Epithelial cell of esophagus (primary cell): ENCODE measurements at regions not wholly inside any gene's neighbourhood (a gene's known extent, or its start where the extent isn't known, plus 50 kb on each side); places are given as distances from the start of the nearest gene placed in this dataset.
"Not testable (repeated sequence)": the region's sequence is repeated elsewhere in the genome, so short reads cannot be mapped to it uniquely, and the experiment has no call there.

Experiments used
- DNase-seq: peaks from one replicate; pipeline ENCODE4 v3.0.0; 2010; ENCODE audit warnings: low read depth
- H3K4me3 ChIP-seq: 2 replicates; pipeline ENCODE4 v1.5.1; 2011; ENCODE audit warnings: mild to moderate bottlenecking, low read length, control low read depth
- TF ChIP-seq, protein P1 (sequence below): IDR thresholded peaks from 2 replicates; pipeline ENCODE4 v1.5.1; 2011; ENCODE audit warnings: low read depth, mild to moderate bottlenecking, low read length, control low read depth, inconsistent platforms; ENCODE audit not compliant: insufficient read depth; ENCODE audit errors: missing control alignments

DNA sequence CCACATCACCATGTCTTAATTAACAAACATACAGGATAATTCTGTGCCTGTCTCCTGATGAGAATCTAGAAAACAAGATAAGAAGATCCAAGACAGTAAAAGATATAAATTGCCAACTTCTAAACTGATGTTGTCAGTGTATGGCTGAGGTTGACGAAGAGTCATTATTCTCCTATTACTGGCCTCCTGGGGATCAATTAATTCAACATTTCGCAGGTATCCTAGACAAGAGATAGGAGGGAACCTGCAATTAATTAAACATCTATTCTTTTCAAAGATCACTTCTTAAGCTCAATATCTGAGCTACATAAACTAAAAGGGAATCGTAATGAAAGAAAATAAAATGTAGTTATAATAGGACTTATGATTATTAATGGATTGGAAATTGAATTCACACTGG lies 232.0 kb upstream of the GRIA1 start:
- H3K4me3 ChIP-seq: no peak overlapping the region
- no peak for DNase-seq
- TF ChIP-seq, protein P1, sequence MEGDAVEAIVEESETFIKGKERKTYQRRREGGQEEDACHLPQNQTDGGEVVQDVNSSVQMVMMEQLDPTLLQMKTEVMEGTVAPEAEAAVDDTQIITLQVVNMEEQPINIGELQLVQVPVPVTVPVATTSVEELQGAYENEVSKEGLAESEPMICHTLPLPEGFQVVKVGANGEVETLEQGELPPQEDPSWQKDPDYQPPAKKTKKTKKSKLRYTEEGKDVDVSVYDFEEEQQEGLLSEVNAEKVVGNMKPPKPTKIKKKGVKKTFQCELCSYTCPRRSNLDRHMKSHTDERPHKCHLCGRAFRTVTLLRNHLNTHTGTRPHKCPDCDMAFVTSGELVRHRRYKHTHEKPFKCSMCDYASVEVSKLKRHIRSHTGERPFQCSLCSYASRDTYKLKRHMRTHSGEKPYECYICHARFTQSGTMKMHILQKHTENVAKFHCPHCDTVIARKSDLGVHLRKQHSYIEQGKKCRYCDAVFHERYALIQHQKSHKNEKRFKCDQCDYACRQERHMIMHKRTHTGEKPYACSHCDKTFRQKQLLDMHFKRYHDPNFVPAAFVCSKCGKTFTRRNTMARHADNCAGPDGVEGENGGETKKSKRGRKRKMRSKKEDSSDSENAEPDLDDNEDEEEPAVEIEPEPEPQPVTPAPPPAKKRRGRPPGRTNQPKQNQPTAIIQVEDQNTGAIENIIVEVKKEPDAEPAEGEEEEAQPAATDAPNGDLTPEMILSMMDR: no peak

GRCh38 chr5:153267506-153267905 lies 223.0 kb upstream of the GRIA1 start:
- TF ChIP-seq, protein P1: no peak
- DNase-seq: peak; percentile 96
- no peak overlapping the region for H3K4me3 ChIP-seq

- no peak overlapping the region for H3K4me3 ChIP-seq
- TF ChIP-seq, protein P1: no peak
- DNase-seq: no peak
Measured at GRCh38 chr5:153275695-153276094, 214.8 kb upstream of the GRIA1 start.

DNA sequence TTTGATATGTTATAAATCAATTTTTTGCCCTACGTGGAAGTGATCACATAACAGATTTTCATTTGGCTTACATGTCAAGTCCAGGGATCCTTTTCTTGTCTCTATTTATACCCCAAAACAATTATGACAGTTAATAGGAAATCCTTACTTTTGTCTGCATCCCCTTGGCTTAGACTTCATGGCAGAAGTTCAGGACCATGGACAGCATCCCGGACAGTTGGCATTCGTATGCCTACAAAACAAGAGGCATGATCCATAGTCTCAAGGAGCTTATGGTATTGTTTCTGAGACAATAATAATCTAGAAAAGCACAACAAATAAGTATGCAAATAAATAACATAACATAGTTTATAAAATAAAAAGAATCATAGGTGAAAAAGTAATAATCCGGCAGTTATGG lies 214.3 kb upstream of the GRIA1 start:
- no peak overlapping the region for H3K4me3 ChIP-seq
- TF ChIP-seq, protein P1: no peak
- DNase-seq: peak; percentile 76

GRCh38 chr5:153296251-153296844 lies 194.1 kb upstream of the GRIA1 start:
- H3K4me3 ChIP-seq, DNase-seq: not testable (repeated sequence)

DNA sequence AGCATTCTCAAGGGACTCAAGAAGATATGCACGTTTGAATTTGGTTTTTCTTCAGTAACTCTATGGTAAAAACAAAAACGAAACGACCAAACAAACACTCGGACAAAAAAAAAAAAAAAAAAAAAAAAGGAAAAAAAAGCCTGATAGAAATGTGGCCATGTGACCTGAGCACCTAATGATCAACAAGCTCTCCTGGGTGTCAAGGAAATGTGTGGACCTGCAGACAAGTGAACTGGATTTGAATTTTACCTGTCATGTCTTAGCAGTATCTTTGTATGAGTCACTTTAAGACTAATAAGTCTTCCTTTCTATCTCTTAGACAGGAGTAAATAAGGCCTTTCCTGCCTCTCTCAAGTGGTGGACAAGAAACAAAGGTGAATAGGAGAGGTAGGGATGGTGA lies 190.6 kb upstream of the GRIA1 start:
- TF ChIP-seq, protein P1: no peak
- DNase-seq: peak; percentile 17
- no peak overlapping the region for H3K4me3 ChIP-seq

DNA sequence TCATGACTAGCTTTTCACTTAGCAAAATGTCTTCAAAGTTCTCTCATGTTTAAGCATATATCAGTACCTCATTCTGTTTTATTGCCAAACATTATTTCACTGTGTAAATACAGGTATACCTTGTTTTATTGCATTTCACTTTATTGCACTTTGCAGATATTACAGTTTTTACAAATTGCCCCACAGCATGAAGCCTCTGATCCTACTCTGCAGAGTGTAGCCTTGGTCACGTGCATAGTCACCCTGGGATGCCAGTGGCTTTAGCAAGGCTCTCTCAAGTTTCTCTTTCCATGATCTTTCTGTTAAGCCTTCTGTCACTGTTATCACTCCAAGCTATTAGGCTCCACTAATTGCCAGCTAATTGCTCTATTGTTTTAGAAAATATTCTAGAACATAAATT lies 182.2 kb upstream of the GRIA1 start:
- no peak overlapping the region for H3K4me3 ChIP-seq
- TF ChIP-seq, protein P1: no peak
- no peak for DNase-seq
